LNCAP (cell line): ENCODE measurements at regions not wholly inside any gene's neighbourhood (a gene's known extent, or its start where the extent isn't known, plus 50 kb on each side); places are given as distances from the start of the nearest gene placed in this dataset.

Experiments
- TF ChIP-seq, protein P1 (sequence below): fragments of 450-650 bp; IDR thresholded peaks from 2 replicates; pipeline ENCODE4 v1.5.1; 2017; ENCODE audit warnings: mild to moderate bottlenecking

DNA sequence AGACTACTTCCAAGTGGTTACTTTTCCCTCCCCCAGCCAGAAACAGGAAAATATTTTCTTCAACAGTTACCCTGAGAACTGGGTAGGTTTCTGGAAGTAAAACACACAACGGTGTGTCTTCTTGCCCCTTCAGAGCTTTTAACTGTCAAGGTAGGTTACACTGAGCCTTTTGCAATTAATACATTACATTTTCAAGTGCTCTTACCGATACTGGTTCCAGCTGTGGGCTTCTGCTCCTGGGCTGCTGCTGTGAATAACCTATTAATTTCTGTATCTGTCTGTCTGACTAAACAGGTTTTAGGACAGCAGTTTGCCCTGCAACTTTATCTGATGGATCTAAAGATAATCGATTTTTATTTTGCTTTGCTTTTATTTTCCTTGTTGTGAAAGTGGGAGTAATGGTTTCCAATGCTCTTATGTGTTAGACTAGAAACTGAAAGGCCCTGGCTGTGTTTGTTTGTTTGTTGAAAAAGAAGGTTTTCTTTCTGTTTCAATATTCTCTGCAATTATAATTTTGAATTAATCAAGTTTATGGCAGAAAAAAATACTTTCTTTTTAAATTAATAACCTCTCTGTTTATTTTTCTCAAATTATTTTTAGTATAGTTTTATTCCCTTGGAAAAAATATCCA is 196.7 kb upstream of the SLITRK6 start:
- TF ChIP-seq, protein P1, sequence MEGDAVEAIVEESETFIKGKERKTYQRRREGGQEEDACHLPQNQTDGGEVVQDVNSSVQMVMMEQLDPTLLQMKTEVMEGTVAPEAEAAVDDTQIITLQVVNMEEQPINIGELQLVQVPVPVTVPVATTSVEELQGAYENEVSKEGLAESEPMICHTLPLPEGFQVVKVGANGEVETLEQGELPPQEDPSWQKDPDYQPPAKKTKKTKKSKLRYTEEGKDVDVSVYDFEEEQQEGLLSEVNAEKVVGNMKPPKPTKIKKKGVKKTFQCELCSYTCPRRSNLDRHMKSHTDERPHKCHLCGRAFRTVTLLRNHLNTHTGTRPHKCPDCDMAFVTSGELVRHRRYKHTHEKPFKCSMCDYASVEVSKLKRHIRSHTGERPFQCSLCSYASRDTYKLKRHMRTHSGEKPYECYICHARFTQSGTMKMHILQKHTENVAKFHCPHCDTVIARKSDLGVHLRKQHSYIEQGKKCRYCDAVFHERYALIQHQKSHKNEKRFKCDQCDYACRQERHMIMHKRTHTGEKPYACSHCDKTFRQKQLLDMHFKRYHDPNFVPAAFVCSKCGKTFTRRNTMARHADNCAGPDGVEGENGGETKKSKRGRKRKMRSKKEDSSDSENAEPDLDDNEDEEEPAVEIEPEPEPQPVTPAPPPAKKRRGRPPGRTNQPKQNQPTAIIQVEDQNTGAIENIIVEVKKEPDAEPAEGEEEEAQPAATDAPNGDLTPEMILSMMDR = no peak

DNA sequence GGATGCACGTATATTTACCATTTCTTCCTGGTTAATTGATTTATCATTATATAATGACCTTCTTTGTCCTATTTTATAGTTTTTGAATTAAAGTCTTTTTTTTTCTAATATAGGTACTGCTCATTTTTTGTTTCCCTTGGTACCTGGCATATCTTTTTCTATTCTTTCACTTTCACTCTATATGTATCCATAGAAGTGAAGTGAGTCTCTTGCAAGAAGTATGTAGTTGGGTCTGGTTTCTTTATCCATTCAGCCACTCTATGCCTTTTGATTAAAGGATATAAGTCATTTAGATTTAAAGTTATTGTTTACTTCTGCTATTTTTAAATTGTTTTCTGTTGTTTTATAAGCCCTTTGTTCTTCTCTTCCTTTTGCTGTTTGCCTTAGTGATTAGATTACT is 194.3 kb upstream of the SLITRK6 start:
- TF ChIP-seq, protein P1 = no peak

DNA sequence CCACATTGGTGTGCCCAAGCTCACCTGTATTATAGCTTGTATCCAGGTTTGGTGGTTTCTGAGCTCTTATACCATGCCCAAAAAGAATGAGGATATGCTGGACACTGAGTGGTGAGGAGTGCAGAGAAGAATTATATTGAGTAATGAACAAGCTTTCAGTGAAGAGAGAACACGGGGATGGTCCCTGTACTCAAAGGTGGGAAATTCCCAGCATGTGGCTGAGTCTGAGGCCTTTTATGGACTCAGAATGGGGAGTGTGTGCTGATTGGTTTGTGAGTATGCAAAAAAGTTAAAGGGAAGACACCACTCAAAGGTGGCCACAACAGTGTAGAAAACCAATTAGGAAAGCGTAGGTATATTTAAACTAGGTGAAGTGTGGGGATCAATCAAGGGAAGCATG is 191.2 kb upstream of the SLITRK6 start:
- TF ChIP-seq, protein P1 = no peak

DNA sequence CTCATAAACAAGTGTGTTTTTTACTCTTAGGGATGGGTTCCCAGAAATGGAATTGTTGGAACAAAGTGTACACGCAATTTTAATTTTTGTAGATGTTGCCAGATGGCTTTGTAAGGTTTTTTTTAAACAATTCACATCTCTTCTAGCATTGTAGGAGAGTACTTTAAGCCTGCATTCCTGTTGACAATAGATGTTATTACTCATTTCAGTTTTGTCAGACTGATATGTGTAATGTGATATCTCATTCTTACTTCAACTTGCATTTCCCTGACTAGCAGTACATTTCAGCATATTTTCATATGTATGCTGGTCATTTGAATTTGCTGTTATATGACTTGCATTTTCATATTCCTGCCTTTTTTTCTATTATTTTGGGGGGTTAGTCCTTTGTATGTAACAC is 186.6 kb upstream of the SLITRK6 start:
- TF ChIP-seq, protein P1 = no peak

DNA sequence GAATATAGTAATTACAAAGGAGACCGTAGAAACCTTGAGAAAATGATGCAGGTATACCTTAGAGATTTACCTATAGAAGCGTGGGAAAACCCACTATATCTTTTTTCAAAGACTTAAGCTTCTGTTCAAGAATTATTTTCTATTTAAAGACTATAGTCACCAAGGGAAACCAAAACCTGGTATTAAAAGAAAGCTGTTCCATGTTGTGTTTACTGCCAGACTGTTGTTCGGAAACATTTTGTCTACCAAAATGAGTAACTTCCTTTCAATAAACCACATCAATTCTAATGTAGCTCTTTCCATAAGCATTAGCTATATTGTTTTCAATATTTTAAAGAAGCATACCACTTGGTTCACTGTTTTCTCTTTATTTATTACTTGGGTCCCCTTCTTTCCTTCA is 182.9 kb upstream of the SLITRK6 start:
- TF ChIP-seq, protein P1 = no peak

DNA sequence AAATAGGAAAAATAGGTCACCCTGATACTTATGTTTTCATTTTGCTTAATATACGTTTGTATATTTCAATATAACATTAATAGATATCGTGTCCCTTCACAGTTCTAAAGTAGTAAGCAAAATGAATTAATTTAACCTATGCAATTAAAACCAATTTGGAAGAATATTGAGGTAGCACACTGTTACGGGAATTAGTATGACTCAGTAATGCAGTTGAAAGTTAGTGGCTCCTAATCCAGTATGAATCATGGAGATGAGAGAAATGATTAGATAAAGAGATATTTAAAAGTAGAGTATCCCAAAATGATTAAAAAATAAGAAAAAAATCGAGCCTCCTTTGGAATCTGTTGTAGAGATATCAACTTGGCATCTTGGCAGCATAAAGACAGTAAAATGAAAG is 177.0 kb upstream of the SLITRK6 start:
- TF ChIP-seq, protein P1 = no peak

DNA sequence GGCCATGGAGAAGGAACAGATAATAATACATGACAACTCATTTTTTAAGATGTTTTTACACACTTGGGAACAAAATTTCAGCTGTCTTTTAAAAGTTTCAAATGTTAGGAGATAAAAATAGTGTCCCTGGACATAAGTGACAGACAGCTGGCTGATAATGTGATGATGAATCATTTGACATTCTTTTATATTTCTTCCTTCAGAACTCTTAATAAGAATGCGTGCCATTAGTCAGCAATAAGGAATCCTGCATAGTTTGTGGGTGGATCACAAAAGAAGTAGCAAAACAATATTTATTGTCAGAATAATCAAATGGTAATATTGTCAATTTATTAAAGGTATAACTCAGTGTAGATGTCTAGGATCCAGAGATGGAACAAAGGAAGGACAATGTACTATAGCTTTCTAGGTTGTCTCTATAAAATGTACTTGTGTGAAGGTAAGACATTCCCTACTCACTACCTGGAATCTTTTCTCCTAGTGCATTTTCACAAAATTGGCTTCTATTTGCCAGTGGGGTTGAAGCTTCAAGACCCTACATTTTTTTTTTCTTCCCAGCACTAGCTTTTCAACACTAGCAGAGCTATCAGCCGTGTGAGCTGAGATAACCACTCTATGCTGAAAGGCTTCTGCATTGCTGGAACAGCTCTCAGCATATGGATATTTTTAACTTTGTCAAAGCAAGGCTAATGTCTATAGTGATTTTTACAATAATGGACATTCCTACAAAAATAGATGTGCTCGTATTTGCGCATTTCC is 175.6 kb upstream of the SLITRK6 start:
- TF ChIP-seq, protein P1 = no peak
